KMS-11 (cell line): ENCODE measurements at regions not wholly inside any gene's neighbourhood (a gene's known extent, or its start where the extent isn't known, plus 50 kb on each side); places are given as distances from the start of the nearest gene placed in this dataset.

Experiments used
- H2AFZ ChIP-seq: fragments of 200-600 bp; sonication (generic); 2 replicates; pipeline ENCODE4 v1.6.1; 2016; ENCODE audit warnings: antibody characterized with exemption, mixed run types, low read depth
- H3K27ac ChIP-seq: fragments of 200-600 bp; sonication (generic); 2 replicates; pipeline ENCODE4 v1.6.1; 2016; ENCODE audit warnings: mild to moderate bottlenecking, mixed run types
- H3K27me3 ChIP-seq: fragments of 200-600 bp; sonication (generic); 2 replicates; pipeline ENCODE4 v1.6.1; 2017; ENCODE audit warnings: mild to moderate bottlenecking, low read depth, mixed run types, moderate library complexity; ENCODE audit not compliant: insufficient read depth
- H3K36me3 ChIP-seq: fragments of 200-600 bp; sonication (generic); 2 replicates; pipeline ENCODE4 v1.6.1; 2017; ENCODE audit warnings: mild to moderate bottlenecking, mixed run types; ENCODE audit not compliant: insufficient read depth
- H3K4me1 ChIP-seq: fragments of 200-600 bp; sonication (generic); 2 replicates; pipeline ENCODE4 v1.6.1; 2016; ENCODE audit warnings: mild to moderate bottlenecking, low read depth, mixed run types; ENCODE audit not compliant: poor library complexity, severe bottlenecking
- H3K4me2 ChIP-seq: fragments of 200-600 bp; sonication (generic); 2 replicates; pipeline ENCODE4 v1.7.0; 2016; ENCODE audit warnings: mild to moderate bottlenecking, mixed run types
- H3K4me3 ChIP-seq: fragments of 200-600 bp; sonication (generic); IDR thresholded peaks from 2 replicates; pipeline ENCODE4 v1.6.1; 2017; ENCODE audit warnings: low read depth, low read length, mixed read lengths; ENCODE audit not compliant: insufficient read depth
- H3K79me2 ChIP-seq: fragments of 200-600 bp; sonication (generic); 2 replicates; pipeline ENCODE4 v1.6.1; 2016; ENCODE audit warnings: low read depth, mixed run types; ENCODE audit not compliant: insufficient read depth
- H3K9ac ChIP-seq: fragments of 200-600 bp; sonication (generic); 2 replicates; pipeline ENCODE4 v1.6.1; 2016; ENCODE audit warnings: mild to moderate bottlenecking, mixed run types
- H4K20me1 ChIP-seq: fragments of 200-600 bp; sonication (generic); 2 replicates; pipeline ENCODE4 v1.6.1; 2016; ENCODE audit warnings: mild to moderate bottlenecking, mixed run types; ENCODE audit not compliant: insufficient read depth
- TF ChIP-seq, protein P1 (sequence below): fragments of 200-600 bp; sonication (generic); conservative IDR thresholded peaks from 2 replicates; pipeline ENCODE4 v1.6.1; 2017; ENCODE audit warnings: low read depth, mild to moderate bottlenecking, antibody characterized with exemption, low read length, moderate library complexity, mixed read lengths

DNA sequence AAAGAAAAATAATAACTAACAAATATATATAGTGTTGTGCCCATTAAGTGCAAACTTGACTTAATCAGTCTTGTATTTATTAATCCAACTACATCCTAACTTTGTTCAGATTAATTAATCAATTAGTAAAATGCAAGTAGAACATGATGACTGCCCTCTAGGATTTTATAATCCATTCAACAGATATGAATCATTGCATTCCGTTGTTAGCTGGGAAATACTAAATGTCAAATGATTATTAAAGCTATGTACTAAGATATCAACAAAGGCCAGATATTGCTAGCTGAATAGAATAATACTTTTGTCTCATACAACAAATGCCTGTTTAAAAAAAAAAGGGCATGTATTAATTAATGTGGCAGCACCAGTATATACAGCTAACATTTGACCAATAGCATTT lies 1366.3 kb downstream of the STIM2 start:
- Histone ChIP-seq H3K27ac (no peak overlapping the region), H4K20me1 (no peaks in the 10 kb centered on the region), H3K79me2 (no peaks in the 10 kb centered on the region), H3K27me3 (no peaks in the 10 kb centered on the region), H3K9ac (no peak overlapping the region), H3K36me3 (no peaks in the 10 kb centered on the region), H2AFZ (no peak overlapping the region), H3K4me1 (no peaks in the 10 kb centered on the region), H3K4me3 (no peak overlapping the region), H3K4me2 (no peak overlapping the region)
- TF ChIP-seq, protein P1, sequence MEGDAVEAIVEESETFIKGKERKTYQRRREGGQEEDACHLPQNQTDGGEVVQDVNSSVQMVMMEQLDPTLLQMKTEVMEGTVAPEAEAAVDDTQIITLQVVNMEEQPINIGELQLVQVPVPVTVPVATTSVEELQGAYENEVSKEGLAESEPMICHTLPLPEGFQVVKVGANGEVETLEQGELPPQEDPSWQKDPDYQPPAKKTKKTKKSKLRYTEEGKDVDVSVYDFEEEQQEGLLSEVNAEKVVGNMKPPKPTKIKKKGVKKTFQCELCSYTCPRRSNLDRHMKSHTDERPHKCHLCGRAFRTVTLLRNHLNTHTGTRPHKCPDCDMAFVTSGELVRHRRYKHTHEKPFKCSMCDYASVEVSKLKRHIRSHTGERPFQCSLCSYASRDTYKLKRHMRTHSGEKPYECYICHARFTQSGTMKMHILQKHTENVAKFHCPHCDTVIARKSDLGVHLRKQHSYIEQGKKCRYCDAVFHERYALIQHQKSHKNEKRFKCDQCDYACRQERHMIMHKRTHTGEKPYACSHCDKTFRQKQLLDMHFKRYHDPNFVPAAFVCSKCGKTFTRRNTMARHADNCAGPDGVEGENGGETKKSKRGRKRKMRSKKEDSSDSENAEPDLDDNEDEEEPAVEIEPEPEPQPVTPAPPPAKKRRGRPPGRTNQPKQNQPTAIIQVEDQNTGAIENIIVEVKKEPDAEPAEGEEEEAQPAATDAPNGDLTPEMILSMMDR, result no peak

GRCh38 chr4:28227764-28228163 lies 1367.1 kb downstream of the STIM2 start:
- H3K4me1 ChIP-seq, result no peaks in the 10 kb centered on the region
- H3K4me3 ChIP-seq, result no peak overlapping the region
- H3K36me3 ChIP-seq, result no peaks in the 10 kb centered on the region

GRCh38 chr4:28228561-28229491 lies 1368.2 kb downstream of the STIM2 start:
- Histone ChIP-seq H4K20me1 (no peaks in the 10 kb centered on the region), H3K4me3 (no peak overlapping the region), H2AFZ (no peak overlapping the region), H3K9ac (no peak overlapping the region), H3K27ac (no peak overlapping the region), H3K4me1 (no peaks in the 10 kb centered on the region), H3K79me2 (no peaks in the 10 kb centered on the region), H3K36me3 (no peaks in the 10 kb centered on the region), H3K4me2 (no peak overlapping the region), H3K27me3 (no peaks in the 10 kb centered on the region)
- TF ChIP-seq, protein P1, result no peak

More at GRCh38 chr4:28227764-28228163, 1367.1 kb downstream of the STIM2 start:
- no peaks in the 10 kb centered on the region for H4K20me1 ChIP-seq
- no peak overlapping the region for H3K27ac ChIP-seq
- H3K9ac ChIP-seq, result no peak overlapping the region
- H2AFZ ChIP-seq, result no peak overlapping the region
- H3K27me3 ChIP-seq, result no peaks in the 10 kb centered on the region
- H3K79me2 ChIP-seq, result no peaks in the 10 kb centered on the region
- TF ChIP-seq, protein P1, result no peak
- H3K4me2 ChIP-seq, result no peak overlapping the region

DNA sequence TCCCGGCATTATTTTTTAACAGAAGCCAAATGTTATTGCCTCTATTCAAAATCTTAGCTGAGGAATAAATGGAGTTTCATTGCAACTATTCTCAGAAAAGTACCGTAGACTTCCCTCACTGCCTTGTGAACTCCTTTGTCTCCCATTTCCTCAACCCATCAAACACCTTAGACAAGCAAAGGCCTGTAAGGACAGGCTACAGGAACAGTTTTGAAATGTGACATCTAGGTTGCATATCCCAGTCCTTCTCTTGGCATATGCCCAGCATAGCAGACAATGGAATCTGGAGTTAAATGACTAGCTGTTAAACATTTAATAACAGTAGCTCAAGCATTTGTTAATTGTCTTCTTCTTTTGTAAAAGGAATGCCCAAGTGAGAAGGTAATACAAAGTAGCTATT lies 1371.7 kb downstream of the STIM2 start:
- Histone ChIP-seq H3K27ac (no peak overlapping the region), H4K20me1 (no peaks in the 10 kb centered on the region), H2AFZ (no peak overlapping the region), H3K27me3 (no peaks in the 10 kb centered on the region), H3K4me1 (no peaks in the 10 kb centered on the region), H3K9ac (no peak overlapping the region), H3K4me2 (no peak overlapping the region), H3K4me3 (no peak overlapping the region), H3K36me3 (no peaks in the 10 kb centered on the region), H3K79me2 (no peaks in the 10 kb centered on the region)
- TF ChIP-seq, protein P1, result no peak
